IPS-18a (cell line): ENCODE measurements at regions not wholly inside any gene's neighbourhood (a gene's known extent, or its start where the extent isn't known, plus 50 kb on each side); places are given as distances from the start of the nearest gene placed in this dataset.

Experiments used
- H3K27ac ChIP-seq: one replicate; pipeline ENCODE4 v1.5.1; 2013; ENCODE audit warnings: low read length
- H3K27me3 ChIP-seq: one replicate; pipeline ENCODE4 v1.6.1; 2013; ENCODE audit warnings: mild to moderate bottlenecking, low read length; ENCODE audit not compliant: control insufficient read depth, insufficient read depth
- H3K36me3 ChIP-seq: one replicate; pipeline ENCODE4 v1.6.1; 2013; ENCODE audit warnings: low read depth, low read length; ENCODE audit not compliant: control insufficient read depth
- H3K4me1 ChIP-seq: one replicate; pipeline ENCODE4 v1.6.1; 2013; ENCODE audit warnings: low read depth, low read length; ENCODE audit not compliant: control insufficient read depth
- H3K4me3 ChIP-seq: one replicate; pipeline ENCODE4 v1.5.1; 2013; ENCODE audit warnings: low read length
- H3K9ac ChIP-seq: one replicate; pipeline ENCODE4 v1.6.1; 2013; ENCODE audit warnings: mild to moderate bottlenecking, low read length, moderate library complexity
- H3K9me3 ChIP-seq: one replicate; pipeline ENCODE4 v1.6.1; 2013; ENCODE audit warnings: low read depth, low read length; ENCODE audit not compliant: control insufficient read depth

- Histone ChIP-seq H3K4me3 (no peak overlapping the region), H3K27ac (no peak overlapping the region), H3K27me3 (no peaks in the 10 kb centered on the region), H3K36me3 (no peaks in the 10 kb centered on the region), H3K4me1 (no peaks in the 10 kb centered on the region), H3K9me3 (no peaks in the 10 kb centered on the region), H3K9ac (no peak overlapping the region)
These were observed 557.2 kb downstream of the EPHB1 start for GRCh38 chr3:135352213-135352612.

GRCh38 chr3:135362889-135363288 lies 567.8 kb downstream of the EPHB1 start:
- no peak overlapping the region for H3K4me3 ChIP-seq
- no peaks in the 10 kb centered on the region for H3K27me3 ChIP-seq
- no peak overlapping the region for H3K27ac ChIP-seq
- no peaks in the 10 kb centered on the region for H3K36me3 ChIP-seq
- no peak overlapping the region for H3K9ac ChIP-seq
- H3K9me3 ChIP-seq: no peaks in the 10 kb centered on the region
- peaks cover 3% of the 10 kb centered on the region for H3K4me1 ChIP-seq

- no peaks in the 10 kb centered on the region for H3K9me3 ChIP-seq
- peaks cover 10% of the 10 kb centered on the region for H3K4me1 ChIP-seq
- H3K36me3 ChIP-seq: no peaks in the 10 kb centered on the region
- no peak overlapping the region for H3K4me3 ChIP-seq
- H3K9ac ChIP-seq: no peak overlapping the region
- no peaks in the 10 kb centered on the region for H3K27me3 ChIP-seq
- no peak overlapping the region for H3K27ac ChIP-seq
These were observed 569.6 kb downstream of the EPHB1 start for GRCh38 chr3:135364676-135365075.

GRCh38 chr3:135366816-135367215 lies 571.8 kb downstream of the EPHB1 start:
- Histone ChIP-seq H3K27ac (no peak overlapping the region), H3K27me3 (no peaks in the 10 kb centered on the region), H3K9ac (no peak overlapping the region), H3K36me3 (no peaks in the 10 kb centered on the region), H3K9me3 (no peaks in the 10 kb centered on the region), H3K4me3 (no peak overlapping the region), H3K4me1 (peaks cover 10% of the 10 kb centered on the region)

DNA sequence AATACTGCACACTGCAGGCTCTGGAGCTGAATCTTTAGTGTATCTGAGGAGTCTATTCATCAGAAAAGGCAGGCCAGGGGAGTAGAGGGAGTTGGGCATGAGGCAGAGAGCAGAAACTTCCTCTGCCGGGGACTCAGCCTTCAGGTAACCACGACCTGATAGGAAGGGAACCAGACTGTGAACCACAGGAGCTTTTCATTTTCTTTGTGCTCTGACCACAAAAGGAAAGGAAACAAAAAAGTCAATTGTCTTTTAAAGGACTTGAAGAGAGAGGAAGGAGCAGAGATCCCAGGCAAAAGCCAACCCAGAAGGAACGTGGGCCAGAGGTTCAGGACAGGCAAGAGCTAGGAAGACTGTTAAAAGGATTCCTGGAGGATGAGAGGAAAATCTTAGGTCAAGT lies 573.3 kb downstream of the EPHB1 start:
- no peaks in the 10 kb centered on the region for H3K36me3 ChIP-seq
- H3K4me3 ChIP-seq: no peak overlapping the region
- no peaks in the 10 kb centered on the region for H3K9me3 ChIP-seq
- no peaks in the 10 kb centered on the region for H3K27me3 ChIP-seq
- peaks cover 10% of the 10 kb centered on the region for H3K4me1 ChIP-seq
- H3K9ac ChIP-seq: no peak overlapping the region
- H3K27ac ChIP-seq: no peak overlapping the region

GRCh38 chr3:135368781-135369180 lies 573.7 kb downstream of the EPHB1 start:
- no peaks in the 10 kb centered on the region for H3K27me3 ChIP-seq
- no peak overlapping the region for H3K9ac ChIP-seq
- no peaks in the 10 kb centered on the region for H3K36me3 ChIP-seq
- no peak overlapping the region for H3K4me3 ChIP-seq
- H3K4me1 ChIP-seq: peaks cover 10% of the 10 kb centered on the region
- no peak overlapping the region for H3K27ac ChIP-seq
- no peaks in the 10 kb centered on the region for H3K9me3 ChIP-seq

GRCh38 chr3:135374571-135374970 lies 579.5 kb downstream of the EPHB1 start:
- no peak overlapping the region for H3K9ac ChIP-seq
- H3K27me3 ChIP-seq: no peaks in the 10 kb centered on the region
- H3K4me3 ChIP-seq: no peak overlapping the region
- H3K4me1 ChIP-seq: no peaks in the 10 kb centered on the region
- no peak overlapping the region for H3K27ac ChIP-seq
- no peaks in the 10 kb centered on the region for H3K9me3 ChIP-seq
- no peaks in the 10 kb centered on the region for H3K36me3 ChIP-seq

DNA sequence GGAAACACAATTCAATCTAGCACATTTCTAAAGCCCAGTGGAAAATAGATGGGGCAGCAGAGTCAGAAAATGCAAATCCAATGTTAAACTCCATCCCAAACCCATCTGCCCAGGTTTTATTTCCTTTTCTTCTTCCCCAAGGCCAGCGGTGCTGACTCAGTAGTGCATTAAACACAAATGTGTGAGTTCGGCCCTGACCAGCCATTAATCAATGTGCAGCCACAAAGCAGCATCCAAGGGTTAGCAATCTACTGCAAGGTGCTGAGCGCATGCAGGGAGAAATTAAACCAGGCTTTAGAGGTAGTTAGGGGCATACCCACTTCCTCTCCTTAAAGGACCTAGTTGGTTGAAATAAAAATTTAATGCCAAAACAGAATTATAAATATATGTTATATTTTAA lies 583.3 kb upstream of the PPP2R3A start:
- Histone ChIP-seq H3K27ac (no peak overlapping the region), H3K9ac (no peak overlapping the region), H3K27me3 (no peaks in the 10 kb centered on the region), H3K36me3 (no peaks in the 10 kb centered on the region), H3K9me3 (no peaks in the 10 kb centered on the region), H3K4me1 (no peaks in the 10 kb centered on the region), H3K4me3 (no peak overlapping the region)

DNA sequence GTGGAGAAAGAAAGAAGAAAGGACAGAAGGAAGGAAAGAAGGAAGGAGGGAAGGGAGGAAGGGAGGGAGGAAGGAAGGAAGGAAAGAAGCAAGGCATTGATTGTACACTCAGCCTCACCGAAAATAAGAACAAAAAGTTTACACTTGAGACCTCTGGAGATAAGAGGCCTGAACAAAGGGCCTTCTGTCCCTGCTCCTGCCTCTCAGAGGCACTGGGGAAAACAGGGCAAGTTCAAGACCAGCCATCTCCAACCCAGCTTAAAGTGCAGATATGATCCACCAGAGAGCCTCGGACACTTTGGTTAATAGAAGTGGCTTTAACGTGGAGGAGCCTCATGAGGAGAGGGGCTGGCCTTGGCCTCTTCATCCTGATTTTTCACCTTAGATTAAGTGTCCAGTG lies 582.9 kb upstream of the PPP2R3A start:
- H3K36me3 ChIP-seq: no peaks in the 10 kb centered on the region
- H3K9ac ChIP-seq: no peak overlapping the region
- no peaks in the 10 kb centered on the region for H3K27me3 ChIP-seq
- no peak overlapping the region for H3K27ac ChIP-seq
- H3K9me3 ChIP-seq: no peaks in the 10 kb centered on the region
- H3K4me1 ChIP-seq: no peaks in the 10 kb centered on the region
- no peak overlapping the region for H3K4me3 ChIP-seq

- Histone ChIP-seq H3K27me3 (no peaks in the 10 kb centered on the region), H3K4me1 (no peaks in the 10 kb centered on the region), H3K4me3 (no peak overlapping the region), H3K27ac (no peak overlapping the region), H3K9me3 (no peaks in the 10 kb centered on the region), H3K36me3 (no peaks in the 10 kb centered on the region), H3K9ac (no peak overlapping the region)
These were observed 582.2 kb upstream of the PPP2R3A start for GRCh38 chr3:135383301-135383700.

DNA sequence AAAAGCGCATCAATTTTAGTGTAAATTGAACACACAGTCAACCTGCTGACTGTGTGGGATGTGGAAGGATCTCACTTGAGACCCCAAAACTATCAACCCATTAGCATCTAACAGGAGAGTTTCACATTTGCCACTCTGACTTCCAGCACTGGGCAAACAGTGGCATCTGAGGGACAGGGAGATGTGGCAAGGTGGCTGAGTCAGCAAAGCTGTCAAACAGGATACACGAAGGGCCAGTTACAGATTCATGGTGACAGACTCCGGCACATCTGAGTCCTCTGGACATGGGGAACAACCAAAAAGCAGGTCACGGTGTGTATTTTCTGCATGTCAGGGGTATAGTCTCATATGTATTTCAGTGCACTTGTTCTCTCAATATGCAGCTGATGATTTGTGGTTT lies 573.4 kb upstream of the PPP2R3A start:
- Histone ChIP-seq H3K9ac (no peak overlapping the region), H3K4me3 (no peak overlapping the region), H3K27me3 (no peaks in the 10 kb centered on the region), H3K4me1 (no peaks in the 10 kb centered on the region), H3K27ac (no peak overlapping the region), H3K9me3 (peaks cover 6% of the 10 kb centered on the region), H3K36me3 (no peaks in the 10 kb centered on the region)

DNA sequence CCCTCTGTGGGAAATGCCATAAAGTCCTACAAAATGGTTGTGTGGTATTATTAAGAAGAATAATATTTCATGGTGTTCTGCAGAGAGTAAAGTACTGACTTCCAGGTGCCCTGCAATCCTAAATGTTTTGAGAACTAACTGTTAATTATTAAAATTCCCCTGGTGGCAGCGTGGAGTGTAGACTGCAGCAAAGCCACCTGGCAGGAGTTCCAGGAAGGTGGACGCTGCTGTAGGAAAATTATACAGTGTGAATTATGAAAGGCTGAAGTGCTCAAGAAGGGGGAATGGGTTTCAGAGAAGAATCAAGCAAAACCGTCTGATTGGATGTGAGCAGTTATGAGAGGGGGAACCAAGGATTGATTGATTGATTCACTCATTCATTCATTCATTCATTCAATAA lies 572.4 kb upstream of the PPP2R3A start:
- H3K36me3 ChIP-seq: no peaks in the 10 kb centered on the region

More for the DNA sequence above, 572.4 kb upstream of the PPP2R3A start:
- Histone ChIP-seq H3K27me3 (no peaks in the 10 kb centered on the region), H3K9me3 (peaks cover 6% of the 10 kb centered on the region), H3K4me3 (no peak overlapping the region), H3K4me1 (no peaks in the 10 kb centered on the region), H3K27ac (no peak overlapping the region), H3K9ac (no peak overlapping the region)
